Ascending aorta (tissue), 2 donors: ENCODE measurements at regions not wholly inside any gene's neighbourhood (a gene's known extent, or its start where the extent isn't known, plus 50 kb on each side); places are given as distances from the start of the nearest gene placed in this dataset.

Experiments used
- DNase-seq, 2 donors: peaks; one replicate each; pipeline ENCODE4 v3.0.0-alpha.2; 2019; ENCODE audit warnings: low spot score in 2 of 2
- H3K27ac ChIP-seq, 2 donors: fragments of 200-600 bp; sonication (generic); one replicate each; pipeline ENCODE4 v1.5.1; 2016 to 2017; ENCODE audit warnings: mild to moderate bottlenecking in 1 of 2
- H3K27me3 ChIP-seq: fragments of 200-600 bp; sonication (generic); one replicate; pipeline ENCODE4 v1.5.1; 2017
- H3K36me3 ChIP-seq, 2 donors: fragments of 200-600 bp; sonication (generic); one replicate each; pipeline ENCODE4 v1.5.1; 2016
- H3K4me1 ChIP-seq, 2 donors: fragments of 200-600 bp; sonication (generic); one replicate each; pipeline ENCODE4 v1.5.1; 2016 to 2017; ENCODE audit warnings: mild to moderate bottlenecking in 1 of 2
- H3K4me3 ChIP-seq, 2 donors: fragments of 200-600 bp; sonication (generic); one replicate each; pipeline ENCODE4 v1.5.1; 2016 to 2017; ENCODE audit warnings: mild to moderate bottlenecking in 1 of 2
- H3K9me3 ChIP-seq, 2 donors: fragments of 200-600 bp; sonication (generic); one replicate each; pipeline ENCODE4 v1.5.1; 2016
- intact Hi-C: fragments of 100-400 bp; cut with DNase I; formaldehyde crosslinking; loops from one replicate; pipeline ENCODE4 v1.15.1; 2023
- TF ChIP-seq, protein P1 (sequence below), 3 experiments: fragments of 200-600 bp in 2 of 3; fragments of 450-650 bp in 1 of 3; sonication (generic) in 2 of 3; IDR thresholded peaks; one replicate each; pipeline ENCODE4 v1.5.1; 2016 to 2019; ENCODE audit warnings: antibody characterized with exemption in 3 of 3, mild to moderate bottlenecking in 1 of 3, moderate library complexity in 1 of 3

DNA sequence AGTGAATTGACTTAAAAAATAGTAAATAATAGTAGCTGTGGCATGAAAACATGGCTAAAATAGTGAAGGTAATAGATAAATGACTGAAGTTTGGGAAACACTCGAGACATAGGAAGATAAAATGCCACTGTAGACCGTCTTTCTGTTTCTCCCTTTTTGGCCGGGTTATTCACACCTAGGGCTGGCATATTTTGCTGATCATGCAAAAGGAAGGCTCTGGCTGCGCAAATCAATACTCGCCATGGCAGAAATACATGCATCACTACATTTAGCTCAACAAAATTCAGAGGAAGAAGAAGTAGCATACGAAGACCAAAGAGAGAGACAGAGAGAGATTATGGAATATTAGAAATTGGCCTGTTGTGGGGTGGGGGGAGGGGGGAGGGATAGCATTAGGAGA lies 242.2 kb upstream of the KBTBD8 start:
- intact Hi-C loops = no loop called here
- H3K4me3 ChIP-seq = no peak overlapping the region
- no peaks in the 10 kb centered on the region for H3K9me3 ChIP-seq
- H3K27ac ChIP-seq = no peak overlapping the region
- DNase-seq = no peak
- TF ChIP-seq, protein P1, sequence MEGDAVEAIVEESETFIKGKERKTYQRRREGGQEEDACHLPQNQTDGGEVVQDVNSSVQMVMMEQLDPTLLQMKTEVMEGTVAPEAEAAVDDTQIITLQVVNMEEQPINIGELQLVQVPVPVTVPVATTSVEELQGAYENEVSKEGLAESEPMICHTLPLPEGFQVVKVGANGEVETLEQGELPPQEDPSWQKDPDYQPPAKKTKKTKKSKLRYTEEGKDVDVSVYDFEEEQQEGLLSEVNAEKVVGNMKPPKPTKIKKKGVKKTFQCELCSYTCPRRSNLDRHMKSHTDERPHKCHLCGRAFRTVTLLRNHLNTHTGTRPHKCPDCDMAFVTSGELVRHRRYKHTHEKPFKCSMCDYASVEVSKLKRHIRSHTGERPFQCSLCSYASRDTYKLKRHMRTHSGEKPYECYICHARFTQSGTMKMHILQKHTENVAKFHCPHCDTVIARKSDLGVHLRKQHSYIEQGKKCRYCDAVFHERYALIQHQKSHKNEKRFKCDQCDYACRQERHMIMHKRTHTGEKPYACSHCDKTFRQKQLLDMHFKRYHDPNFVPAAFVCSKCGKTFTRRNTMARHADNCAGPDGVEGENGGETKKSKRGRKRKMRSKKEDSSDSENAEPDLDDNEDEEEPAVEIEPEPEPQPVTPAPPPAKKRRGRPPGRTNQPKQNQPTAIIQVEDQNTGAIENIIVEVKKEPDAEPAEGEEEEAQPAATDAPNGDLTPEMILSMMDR (IDR thresholded peaks at IDR 0.05) = no peak
- H3K27me3 ChIP-seq = no peaks in the 10 kb centered on the region
- no peaks in the 10 kb centered on the region for H3K36me3 ChIP-seq
- H3K4me1 ChIP-seq = no peaks in the 10 kb centered on the region

DNA sequence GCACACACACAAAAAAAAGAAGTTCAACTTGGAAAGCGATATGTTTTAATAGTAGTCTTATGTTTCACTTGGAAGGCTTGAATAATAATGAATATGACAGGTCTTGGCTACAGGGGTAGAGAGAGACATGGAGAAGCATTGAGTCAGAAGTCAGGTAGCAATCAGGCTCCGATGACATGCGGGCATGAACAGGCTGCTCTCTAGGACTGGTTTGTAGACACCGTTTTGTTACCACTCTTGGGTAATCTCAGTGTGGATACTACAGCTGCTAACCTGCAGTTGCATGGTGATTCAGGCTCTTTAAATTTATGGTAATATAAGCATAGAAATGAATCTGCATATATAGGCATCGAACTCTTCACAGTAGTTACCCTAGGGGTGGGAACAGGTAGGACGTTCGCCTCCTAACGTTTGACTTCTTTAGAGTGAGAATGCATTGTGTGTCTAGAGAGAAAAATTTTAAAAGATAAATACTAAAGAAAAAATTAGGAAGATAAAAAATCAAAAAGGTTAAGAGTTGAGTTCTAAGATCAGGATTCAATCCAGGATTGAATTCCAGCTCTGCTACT lies 241.6 kb upstream of the KBTBD8 start:
- Histone ChIP-seq H3K4me3 (no peak overlapping the region), H3K27ac (no peak overlapping the region), H3K9me3 (no peaks in the 10 kb centered on the region), H3K4me1 (no peaks in the 10 kb centered on the region), H3K36me3 (no peaks in the 10 kb centered on the region), H3K27me3 (no peaks in the 10 kb centered on the region)
- intact Hi-C loops = no loop called here
- TF ChIP-seq, protein P1 (IDR thresholded peaks at IDR 0.05) = no peak
- DNase-seq = no peak

DNA sequence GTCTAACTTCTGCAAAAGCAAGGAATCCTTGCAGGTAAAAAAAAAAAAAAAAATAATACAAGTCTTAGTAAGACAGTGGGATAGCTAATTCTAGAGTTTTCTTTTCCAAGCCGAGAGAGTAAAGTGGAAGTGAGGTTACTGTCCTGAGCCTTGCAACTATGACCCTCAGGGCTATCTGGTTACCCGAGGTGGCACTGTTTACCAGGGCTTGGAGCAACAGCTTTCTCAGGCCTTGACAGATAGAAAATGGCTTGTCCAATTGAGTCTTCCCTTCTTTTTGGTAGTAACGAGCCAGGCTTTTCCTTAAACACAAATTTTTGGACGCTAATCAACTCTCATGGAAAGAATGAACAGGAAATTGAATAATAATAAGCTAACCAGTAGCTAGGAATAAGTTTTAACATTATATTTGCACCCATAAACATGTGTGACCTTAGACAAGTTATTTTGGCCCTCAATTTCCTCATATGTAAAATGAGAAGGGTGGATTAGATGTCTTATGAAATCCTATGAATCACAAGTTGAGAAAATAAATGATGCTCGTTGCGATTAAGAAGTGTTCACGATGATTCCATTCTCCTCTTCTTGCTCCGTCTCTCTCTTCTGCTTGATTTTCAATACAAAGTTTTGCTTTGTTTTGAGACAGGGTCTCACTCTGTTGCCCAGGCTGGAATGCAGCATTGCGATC lies 236.9 kb upstream of the KBTBD8 start:
- TF ChIP-seq, protein P1 (IDR thresholded peaks at IDR 0.05) = no peak
- no peak for DNase-seq
- Histone ChIP-seq H3K4me1 (peaks cover 0 to 5% of the 10 kb centered on the region in 2 donors), H3K4me3 (no peak overlapping the region), H3K9me3 (peaks cover 0 to 3% of the 10 kb centered on the region in 2 donors), H3K27ac (no peak overlapping the region), H3K27me3 (no peaks in the 10 kb centered on the region), H3K36me3 (no peaks in the 10 kb centered on the region)
- intact Hi-C loops = no loop called here

DNA sequence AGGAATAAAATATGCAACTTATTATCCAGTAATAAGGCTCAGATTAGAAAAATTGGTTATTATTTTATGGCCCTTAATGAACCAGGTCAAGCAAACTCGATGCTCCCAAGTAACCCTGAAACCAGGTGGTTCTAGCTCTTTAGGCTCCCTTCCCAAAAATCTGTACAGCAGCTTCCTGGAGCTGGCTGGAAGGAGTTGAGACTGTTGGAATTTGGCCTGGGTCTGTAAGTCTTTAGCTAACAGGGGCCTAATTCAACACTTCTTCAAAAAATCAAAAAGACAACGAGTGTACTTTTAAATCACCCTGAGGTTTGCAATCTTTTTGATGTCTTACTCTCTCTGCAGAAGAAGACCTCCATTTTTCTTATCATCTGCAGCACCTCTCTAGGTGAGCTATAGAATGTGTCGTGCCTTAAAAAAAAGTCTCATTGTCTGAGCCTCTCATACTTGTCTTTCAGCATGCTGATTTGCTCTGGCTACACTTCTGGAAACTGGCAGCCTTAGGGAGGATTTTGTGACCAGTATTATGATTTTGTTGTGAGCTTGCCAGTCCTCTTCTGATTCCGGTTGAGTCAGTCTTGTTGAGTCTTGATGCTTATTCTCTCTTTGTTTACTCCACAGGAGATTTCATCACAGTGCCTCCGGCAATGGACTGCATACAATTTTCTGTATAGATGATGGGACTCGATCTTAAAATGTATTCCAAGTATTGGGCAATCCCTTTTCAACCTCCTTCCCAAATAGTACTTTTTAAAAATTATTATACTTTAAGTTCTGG lies 235.0 kb upstream of the KBTBD8 start:
- intact Hi-C loops = no loop called here
- Histone ChIP-seq H3K9me3 (peaks cover 0 to 3% of the 10 kb centered on the region in 2 donors), H3K27me3 (no peaks in the 10 kb centered on the region), H3K4me3 (no peak overlapping the region), H3K36me3 (no peaks in the 10 kb centered on the region), H3K27ac (no peak overlapping the region), H3K4me1 (peaks cover 0 to 5% of the 10 kb centered on the region in 2 donors)
- TF ChIP-seq, protein P1 (IDR thresholded peaks at IDR 0.05) = no peak
- no peak for DNase-seq

DNA sequence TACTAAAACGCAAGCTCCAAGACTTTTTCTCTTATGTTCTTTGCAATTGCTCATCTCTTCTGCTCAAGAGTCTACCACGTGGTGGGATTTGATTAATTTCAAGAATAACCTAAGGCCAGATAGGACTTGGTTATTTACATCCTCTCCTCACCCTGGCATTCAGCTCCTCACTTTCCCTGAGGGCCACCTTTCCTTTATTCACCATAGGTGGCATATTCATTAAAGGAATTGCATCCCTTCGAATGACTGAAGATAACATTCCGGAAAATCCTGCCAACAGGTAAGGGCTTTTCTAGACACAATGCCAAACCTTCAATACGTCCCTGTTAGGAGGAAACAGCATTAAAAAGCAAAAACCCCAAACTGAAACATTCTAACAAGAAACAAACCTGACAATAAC lies 220.0 kb upstream of the KBTBD8 start:
- TF ChIP-seq, protein P1 (IDR thresholded peaks at IDR 0.05) = no peak

More for the DNA sequence above, 220.0 kb upstream of the KBTBD8 start:
- intact Hi-C loops = no loop called here
- H3K9me3 ChIP-seq = no peaks in the 10 kb centered on the region
- no peak for DNase-seq
- no peaks in the 10 kb centered on the region for H3K4me1 ChIP-seq
- no peaks in the 10 kb centered on the region for H3K27me3 ChIP-seq
- H3K4me3 ChIP-seq = no peak overlapping the region
- no peak overlapping the region for H3K27ac ChIP-seq
- H3K36me3 ChIP-seq = no peaks in the 10 kb centered on the region
